Astrocyte of the cerebellum (primary cell): ENCODE measurements at regions not wholly inside any gene's neighbourhood (a gene's known extent, or its start where the extent isn't known, plus 50 kb on each side); places are given as distances from the start of the nearest gene placed in this dataset.
"Not testable (repeated sequence)": the region's sequence is repeated elsewhere in the genome, so short reads cannot be mapped to it uniquely, and the experiment has no call there.

ENCODE experiments used
- DNase-seq: peaks from one replicate; pipeline ENCODE4 v3.0.0-alpha.2; 2011; ENCODE audit warnings: low read depth
- H3K4me3 ChIP-seq: 2 replicates; pipeline ENCODE4 v1.5.1; 2011; ENCODE audit warnings: mild to moderate bottlenecking, low read depth, low read length, moderate library complexity
- in situ Hi-C: cut with HindIII; loops from 2 replicates; pipeline ENCODE4 v1.10.0; 2017; ENCODE audit warnings: low sequenced_read_pairs
- TF ChIP-seq, protein P1 (sequence below): IDR thresholded peaks from 2 replicates; pipeline ENCODE4 v1.5.1; 2012; ENCODE audit warnings: low read length, low read depth, moderate library complexity, mild to moderate bottlenecking; ENCODE audit errors: missing control alignments

DNA sequence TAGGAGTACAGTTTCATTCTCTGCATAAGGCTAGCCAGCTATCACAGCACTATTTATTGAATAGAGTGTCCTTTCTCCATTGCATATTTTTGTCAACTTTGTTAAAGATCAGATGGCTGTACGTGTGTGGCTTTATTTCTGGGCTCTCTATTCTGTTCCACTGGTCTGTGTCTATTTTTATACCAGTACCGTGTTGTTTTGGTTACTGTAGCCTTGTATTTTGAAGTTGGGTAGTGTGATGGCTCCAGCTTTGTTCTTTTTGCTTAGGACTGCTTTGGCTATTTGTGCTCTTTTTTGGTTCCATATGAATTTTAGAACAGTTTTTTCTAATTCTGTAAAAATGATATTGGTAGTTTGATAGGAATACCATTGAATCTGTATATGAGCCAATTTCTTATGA lies 182.1 kb upstream of the DIAPH2 start:
- no peak for DNase-seq
- in situ Hi-C loops = no loop called here
- TF ChIP-seq, protein P1, sequence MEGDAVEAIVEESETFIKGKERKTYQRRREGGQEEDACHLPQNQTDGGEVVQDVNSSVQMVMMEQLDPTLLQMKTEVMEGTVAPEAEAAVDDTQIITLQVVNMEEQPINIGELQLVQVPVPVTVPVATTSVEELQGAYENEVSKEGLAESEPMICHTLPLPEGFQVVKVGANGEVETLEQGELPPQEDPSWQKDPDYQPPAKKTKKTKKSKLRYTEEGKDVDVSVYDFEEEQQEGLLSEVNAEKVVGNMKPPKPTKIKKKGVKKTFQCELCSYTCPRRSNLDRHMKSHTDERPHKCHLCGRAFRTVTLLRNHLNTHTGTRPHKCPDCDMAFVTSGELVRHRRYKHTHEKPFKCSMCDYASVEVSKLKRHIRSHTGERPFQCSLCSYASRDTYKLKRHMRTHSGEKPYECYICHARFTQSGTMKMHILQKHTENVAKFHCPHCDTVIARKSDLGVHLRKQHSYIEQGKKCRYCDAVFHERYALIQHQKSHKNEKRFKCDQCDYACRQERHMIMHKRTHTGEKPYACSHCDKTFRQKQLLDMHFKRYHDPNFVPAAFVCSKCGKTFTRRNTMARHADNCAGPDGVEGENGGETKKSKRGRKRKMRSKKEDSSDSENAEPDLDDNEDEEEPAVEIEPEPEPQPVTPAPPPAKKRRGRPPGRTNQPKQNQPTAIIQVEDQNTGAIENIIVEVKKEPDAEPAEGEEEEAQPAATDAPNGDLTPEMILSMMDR = no peak
- H3K4me3 ChIP-seq = no peak overlapping the region

DNA sequence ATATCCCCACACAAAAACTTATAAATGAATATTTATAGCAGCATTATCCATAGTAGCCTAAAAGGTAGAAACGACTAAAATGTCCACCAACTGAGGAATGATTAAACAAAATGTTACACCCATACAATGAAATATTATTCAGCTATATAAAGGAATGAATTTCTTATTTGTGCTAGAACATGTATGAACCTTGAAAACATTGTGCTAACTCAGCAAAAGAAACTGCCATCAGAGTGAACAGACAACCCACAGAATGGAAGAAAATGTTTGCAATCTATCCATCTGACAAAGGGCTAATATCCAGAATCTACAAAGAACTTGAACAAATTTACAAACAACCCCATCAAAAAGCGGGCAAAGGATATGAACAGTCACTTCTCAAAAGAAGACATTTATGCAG lies 155.3 kb upstream of the DIAPH2 start:
- in situ Hi-C loops, DNase-seq, H3K4me3 ChIP-seq: not testable (repeated sequence)

DNA sequence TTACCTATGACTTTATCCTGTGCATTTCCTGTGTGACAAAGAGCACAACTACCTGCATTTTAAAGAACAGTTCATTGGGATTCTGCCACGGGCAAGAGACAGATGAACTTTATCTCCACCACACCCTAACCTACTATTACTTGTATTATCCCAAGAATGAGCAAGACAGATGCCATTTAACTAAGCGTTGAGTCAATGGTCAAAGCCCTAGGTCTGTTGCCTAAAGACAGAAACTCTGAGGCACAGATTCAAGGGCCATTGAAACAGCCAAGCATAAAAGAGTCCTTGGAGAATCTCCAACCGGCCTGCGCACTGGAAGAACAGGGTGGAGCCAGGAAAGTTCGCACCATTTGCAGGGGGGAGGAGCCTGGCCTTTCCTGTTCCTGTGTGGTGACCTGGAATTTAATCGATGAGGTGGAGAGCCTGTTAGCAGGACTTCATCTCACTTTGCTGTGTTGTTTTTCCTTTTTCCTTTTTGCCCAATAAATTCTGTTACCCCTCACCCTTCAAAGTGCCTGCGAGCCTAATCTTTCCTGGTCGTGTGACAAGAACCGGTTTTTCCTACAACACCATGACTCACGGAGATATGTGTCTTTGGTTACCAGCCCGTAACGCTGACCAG lies 146.4 kb upstream of the DIAPH2 start:
- DNase-seq = no peak
- in situ Hi-C loops = no loop called here
- no peak overlapping the region for H3K4me3 ChIP-seq
- TF ChIP-seq, protein P1 = no peak

DNA sequence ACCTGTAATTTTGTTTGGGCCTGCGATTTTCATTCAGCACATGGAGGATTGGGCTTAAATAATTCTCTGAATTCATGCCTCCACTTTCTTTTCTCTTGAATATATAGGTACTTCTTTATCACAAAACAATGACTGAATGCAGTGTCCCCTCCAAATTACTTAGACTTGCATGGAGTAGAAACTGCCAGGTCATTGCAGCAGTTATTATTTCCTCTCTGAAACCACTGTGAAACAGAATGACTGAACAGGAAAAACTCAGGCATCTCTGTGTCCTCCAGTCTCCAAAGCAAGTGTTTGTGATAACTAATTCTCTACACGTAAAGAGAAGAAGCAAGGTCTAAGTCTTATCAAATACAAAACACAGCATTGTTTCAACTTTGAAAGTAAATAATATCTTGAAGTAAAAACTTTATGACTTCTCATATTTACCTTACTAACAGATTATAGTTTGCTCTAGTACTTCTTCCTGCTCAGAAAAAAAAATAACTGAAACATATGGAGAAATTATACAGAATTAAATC lies 144.5 kb upstream of the DIAPH2 start:
- no peak for DNase-seq

DNA sequence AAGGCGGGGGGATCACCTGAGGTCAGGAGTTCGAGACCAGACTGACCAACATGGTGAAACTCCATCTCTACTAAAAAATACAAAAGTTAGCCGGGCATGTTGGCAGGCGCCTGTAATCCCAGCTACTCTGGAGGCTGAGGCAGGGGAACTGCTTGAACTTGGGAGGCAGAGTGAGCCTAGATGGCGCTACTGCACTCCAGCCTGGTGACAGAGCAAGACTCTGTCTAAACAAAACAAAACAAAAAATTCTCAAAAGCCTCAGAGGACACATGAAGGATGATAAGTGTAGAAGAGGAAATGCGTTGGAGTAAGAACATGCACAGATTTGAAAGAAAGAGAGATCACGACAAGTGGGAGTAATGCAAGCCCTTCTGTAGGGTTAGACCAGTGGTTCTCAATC lies 138.4 kb upstream of the DIAPH2 start:
- DNase-seq, H3K4me3 ChIP-seq, in situ Hi-C loops: not testable (repeated sequence)

More for the DNA sequence above, 144.5 kb upstream of the DIAPH2 start:
- in situ Hi-C loops = no loop called here
- TF ChIP-seq, protein P1 = no peak
- H3K4me3 ChIP-seq = no peak overlapping the region

DNA sequence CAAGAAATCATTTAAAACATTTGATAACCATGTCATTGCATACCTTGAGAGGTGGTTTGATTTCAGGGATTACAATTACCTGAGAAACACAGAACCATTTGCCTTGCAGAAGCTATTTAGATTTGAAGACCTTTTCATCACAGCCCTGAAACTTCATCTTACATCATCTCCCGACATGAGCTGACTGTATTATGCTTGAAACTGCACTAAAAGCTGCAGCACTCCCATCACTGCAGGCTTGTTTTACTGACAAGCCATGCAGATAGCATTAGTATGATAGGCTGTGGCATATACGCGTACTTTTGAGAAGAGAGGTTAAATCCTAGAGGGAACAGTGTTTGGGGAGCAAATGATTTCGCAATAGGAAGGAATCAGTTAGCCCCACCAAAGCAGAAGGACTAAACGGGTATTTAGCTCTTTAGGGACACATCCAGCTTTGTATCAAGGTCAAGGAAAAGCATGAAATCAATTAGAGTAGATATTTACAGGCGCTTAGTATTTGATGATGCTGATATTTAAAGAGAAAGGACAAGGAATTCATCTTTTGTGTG lies 133.2 kb upstream of the DIAPH2 start:
- no peak for DNase-seq
- TF ChIP-seq, protein P1 = no peak
- in situ Hi-C loops = no loop called here
- H3K4me3 ChIP-seq = no peak overlapping the region

DNA sequence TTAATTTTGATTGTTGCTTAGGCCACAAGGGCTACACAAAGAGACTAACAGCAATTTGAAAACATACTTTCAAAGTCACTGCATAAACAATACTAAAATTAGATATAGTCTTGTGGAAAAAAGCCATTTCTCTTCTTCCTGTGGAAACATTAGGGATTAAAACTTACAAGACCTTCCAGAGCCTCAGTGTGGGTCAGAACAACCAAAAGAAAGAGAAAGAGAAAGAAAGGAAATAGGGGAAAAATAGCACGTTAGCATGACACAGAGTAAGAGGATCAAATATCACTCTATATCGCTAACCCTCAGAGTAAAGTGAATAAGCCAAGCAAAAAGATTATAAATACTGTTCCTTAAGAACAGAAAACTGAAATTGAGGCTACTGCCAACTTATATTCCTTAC lies 127.8 kb upstream of the DIAPH2 start:
- H3K4me3 ChIP-seq = no peak overlapping the region
- TF ChIP-seq, protein P1 = no peak
- DNase-seq = no peak
- in situ Hi-C loops = no loop called here

DNA sequence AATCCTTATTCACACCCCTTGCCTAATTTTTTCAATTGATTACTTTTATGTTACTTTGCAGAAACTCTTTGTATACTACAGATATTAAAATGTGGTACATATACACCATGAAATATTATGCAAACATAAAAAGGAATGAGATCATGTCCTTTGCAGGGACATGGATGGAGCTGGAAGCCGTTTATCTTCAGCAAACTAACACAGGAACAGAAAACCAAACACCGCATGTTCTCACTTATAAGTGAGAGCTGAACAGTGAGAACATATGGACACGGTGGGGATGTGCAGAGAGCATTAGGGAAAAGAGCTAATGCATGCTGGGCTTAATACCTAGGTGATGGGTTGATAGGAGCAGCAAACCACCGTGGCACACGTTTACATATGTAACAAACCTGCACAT lies 123.5 kb upstream of the DIAPH2 start:
- H3K4me3 ChIP-seq, in situ Hi-C loops, DNase-seq: not testable (repeated sequence)
